ENCODE measurements at regions not wholly inside any gene's neighbourhood (a gene's known extent, or its start where the extent isn't known, plus 50 kb on each side); places are given as distances from the start of the nearest gene placed in this dataset.
A peak's percentile ranks its signal among the peaks of the same experiment; 100 is the strongest.

DNA sequence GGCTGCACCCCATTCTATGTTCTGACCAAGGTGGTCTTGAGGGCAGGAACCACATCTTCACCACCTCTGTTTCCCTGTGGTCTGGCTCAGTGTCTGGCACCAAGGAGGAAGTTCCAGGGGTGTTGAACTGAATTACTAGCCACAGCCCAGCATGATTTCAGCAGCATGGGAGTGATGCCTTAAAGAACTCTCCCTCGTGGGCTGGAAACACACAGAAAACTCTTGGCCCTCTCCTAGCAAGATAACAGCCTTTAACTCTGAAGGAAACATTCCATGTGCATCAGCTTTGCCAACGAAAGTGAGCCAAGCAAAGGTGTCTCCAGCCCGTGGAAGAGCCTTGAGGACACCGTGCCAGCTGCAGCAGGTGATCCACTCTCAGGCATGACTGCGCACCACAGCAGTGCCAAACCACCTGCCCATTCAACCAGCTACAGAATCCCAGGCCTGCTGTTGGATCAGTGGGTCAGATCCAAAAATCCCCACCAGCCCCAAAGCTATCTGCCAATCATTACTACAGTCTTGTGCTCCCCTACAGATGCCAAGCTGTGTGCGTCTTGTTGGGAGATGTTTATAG lies 124.8 kb downstream of the TTC32 start:
- DNase-seq, result no peak

DNA sequence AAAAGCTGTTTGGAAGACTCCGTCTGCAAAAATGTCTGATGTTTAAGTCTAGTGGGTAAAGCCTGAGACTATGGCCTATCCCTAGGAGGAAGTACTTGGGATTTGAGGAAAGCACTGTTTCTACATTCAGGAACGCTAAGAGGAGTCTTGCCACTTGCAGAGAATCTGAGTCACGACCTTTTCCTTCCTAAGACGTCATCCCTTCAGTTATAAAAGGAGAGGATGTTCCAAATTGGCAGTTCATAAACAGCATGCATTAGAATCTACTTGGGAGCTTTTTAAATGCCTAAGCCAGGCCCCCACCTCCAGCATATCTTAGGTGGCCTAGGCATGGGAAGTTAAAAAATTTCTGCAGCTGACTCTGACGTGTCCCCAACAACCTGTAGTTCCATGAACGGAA lies 125.9 kb downstream of the TTC32 start:
- peak; percentile 30 for DNase-seq

DNA sequence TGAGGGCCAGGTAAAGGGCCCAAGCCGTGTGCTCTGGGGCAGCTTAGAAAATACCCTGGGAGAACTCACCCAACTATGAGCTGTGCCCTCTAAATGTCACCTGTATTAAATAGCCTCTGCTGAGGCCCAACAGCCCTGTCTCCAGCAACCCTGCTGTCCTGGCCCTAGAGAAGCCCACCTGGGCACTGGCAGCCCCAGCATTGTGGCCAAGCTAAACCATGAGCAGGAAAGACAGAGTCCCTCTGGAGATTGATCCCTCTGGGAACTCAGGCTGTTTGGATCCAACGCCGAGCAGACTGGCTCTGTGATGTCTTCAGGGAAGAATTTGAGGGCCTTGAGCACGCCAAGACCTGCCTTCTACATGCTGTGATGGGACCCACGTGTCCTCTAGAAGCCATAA lies 126.5 kb downstream of the TTC32 start:
- peak; percentile 56 for DNase-seq

DNA sequence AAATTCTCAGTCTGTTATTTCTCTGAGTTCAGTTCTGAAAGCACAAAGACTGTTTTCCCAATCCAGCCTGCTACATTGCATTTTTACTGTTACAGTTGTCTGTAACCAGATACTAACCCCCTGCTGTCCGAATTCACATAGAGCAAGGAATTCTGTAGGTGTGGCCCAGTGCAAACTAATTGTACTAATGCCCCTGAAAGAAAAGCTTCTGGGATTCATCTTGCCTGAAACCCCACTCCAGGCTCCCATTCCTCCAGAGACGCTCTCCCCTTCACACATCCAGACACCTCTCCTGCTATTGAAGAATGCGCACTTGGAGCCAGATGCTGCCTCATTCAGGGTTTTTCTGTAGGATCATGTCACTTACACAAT lies 127.0 kb downstream of the TTC32 start:
- peak; percentile 96 for DNase-seq

DNA sequence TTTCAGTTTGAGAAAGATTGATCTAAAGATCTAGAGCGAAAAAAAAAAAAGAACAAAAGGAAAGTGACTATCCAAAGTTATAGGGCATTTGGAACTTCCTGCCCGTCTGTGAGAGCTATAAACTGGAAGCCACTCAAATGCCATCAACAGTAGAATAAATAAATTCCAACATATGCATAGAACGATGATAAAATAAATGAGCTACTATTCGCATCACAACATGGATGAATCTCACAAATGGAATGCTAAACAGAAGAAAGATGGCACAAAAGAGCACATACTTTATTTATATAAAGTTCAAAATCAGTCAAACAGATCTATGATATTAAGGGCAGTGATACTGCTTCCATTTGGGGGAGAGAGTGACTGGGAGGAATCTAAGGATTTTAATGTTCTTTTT lies 128.8 kb downstream of the TTC32 start:
- no peak for DNase-seq

DNA sequence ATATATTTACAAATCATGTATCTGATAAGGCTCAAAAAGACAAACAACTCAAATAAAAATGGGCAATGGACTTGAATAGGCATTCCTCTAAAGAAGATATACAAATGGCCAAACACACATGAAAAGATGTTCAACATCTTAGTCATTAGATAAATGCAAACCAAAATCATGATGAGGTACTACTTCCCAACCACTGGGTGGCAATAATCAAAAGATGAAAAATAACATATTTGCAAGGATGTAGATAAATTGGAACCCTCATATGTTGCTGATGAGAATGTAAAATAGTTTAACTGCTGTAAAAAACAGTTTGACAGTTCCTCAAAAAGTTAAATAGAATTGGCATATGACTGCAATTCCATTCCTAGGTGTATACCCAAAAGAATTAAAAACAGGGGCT lies 132.3 kb downstream of the TTC32 start:
- DNase-seq, result peak; percentile 31

DNA sequence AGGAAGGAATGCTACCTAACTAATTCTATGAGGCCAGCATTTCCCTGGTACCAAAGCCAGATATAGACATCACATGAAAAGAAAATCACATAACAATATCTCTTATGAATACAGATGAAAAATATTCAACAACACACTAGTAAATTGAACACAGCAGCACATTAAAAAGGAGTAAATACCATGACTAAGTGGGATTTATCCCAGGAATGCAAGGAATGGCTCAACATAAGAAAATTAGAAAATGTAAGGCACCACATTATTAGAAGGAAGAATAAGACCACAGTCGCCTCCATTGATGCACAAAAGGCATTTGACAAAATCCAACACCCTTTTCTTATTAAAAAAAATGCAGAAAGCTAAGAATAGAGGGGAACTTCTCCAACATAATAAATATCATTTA lies 133.9 kb downstream of the TTC32 start:
- DNase-seq, result no peak

DNA sequence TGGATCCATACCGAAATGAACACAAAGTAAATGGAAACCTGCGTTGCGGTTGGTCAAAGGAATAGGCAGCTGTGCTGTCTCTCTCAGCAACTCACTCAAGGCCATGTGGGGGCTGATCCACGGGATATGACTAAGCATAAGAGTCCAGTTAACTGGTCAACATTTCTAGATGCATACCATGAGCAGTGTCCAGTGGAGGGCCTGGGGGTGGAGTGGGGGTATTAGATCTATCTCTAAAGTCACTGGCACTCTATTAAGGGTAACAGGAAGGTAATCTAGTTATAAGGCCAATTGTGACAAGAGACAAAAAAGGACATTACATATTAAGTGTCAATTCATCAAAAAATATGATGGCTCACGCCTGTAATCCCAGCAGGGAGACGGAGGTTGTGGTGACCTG lies 136.8 kb downstream of the TTC32 start:
- no peak for DNase-seq

DNA sequence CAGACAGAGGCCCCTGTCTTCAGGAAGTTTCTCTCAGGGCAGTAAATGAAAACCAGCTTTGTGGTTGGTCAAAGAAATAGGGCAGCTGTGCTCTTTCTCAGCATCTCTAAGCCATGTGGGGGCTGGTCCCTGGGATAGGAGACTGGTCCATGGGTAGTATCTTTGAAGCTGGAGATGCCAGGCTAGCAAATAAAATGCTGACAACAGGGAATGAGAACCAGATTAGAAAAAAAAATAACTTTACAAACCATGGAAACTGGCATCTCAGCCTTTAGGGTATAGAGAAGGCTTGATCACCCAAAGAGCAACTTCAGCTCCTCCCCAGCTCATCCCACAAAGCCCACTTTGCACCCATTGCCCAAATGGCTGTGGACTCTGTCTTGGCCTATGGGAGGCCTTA lies 138.1 kb downstream of the TTC32 start:
- no peak for DNase-seq

DNA sequence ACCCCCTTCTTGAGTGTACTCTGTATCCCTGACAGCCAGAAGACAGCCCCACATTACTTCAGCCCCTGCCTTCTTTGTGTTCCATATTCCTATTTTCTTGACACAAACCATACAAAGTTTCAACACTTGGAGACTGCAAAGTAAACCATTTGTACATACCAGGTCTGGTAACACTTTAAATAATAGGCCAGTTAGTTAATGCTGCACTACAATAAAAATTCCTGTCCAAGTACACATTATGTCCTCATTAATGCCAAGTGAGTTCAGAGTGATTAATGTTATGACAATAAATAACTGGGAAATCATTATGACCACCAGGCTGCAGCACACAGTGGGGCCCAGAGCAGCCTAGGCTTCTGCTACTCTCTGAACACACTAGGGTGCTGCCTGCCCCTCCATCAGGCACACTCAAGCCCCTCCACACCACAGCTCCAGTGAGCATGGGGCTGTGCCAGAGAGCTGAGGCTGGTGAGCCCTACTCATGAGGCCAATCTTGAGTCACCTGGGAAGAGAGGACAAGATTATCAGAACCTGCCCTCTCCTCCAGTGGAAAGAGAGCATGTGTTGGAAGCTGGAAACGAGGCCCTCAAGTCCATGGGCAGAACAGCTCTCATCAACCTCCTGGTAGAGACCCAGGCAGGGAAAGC lies 138.7 kb downstream of the TTC32 start:
- DNase-seq, result no peak

DNA sequence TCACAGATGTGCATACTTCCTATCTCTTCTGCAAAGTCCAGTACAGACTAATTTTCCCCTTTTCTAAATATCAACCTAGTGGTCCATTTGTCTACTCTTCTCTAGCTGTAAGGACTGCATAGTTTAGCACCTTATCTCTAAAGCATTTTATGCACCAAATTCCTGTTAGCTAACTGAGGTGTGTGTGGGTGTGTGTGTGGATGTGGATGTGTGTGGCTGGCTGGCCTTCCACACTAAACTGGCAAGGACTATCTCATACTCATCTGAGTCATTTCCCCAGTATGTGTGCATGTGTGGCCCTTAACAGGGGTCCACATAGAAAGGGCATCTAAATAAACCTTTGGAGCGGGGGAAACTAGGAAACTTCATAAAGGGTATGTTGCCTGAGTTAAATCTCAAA lies 139.6 kb downstream of the TTC32 start:
- no peak for DNase-seq

DNA sequence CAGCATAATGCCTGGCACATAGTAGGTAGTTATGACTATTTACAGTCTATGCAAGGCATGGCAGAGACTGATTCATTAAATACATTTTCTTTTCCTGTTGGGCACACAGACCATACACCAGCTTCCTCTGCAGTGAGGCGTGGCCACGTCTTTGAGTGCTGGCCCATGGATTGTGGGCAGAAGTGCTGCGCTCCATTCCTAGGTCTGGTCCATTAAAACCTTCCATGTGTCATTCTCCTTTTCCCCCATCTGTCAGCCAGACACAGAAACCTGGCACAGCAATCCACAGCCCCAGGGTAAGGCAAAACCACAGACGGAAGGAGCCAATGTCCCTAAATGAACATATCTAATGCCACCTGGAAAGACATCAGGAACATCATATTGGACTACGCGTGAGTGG lies 141.9 kb downstream of the TTC32 start:
- peak; percentile 87 for DNase-seq

DNA sequence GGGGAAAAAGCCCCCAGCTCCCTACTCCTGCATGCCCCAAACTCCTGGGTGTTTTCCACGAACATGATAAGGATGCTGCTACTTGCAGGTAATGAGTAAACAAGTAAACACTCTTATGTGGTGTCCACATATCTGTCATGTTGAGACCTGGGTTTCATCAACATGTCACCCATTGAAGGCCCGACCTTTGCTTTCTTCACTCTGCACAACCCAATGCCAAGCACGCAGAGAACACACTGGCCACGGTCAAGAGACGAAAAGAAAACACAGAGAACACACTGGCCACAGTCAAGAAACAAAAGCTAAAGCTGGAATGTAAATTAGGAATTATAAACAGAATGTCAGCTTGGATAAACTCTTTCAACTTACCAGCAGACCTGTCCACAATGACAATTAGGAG lies 143.1 kb downstream of the TTC32 start:
- DNase-seq, result no peak

DNA sequence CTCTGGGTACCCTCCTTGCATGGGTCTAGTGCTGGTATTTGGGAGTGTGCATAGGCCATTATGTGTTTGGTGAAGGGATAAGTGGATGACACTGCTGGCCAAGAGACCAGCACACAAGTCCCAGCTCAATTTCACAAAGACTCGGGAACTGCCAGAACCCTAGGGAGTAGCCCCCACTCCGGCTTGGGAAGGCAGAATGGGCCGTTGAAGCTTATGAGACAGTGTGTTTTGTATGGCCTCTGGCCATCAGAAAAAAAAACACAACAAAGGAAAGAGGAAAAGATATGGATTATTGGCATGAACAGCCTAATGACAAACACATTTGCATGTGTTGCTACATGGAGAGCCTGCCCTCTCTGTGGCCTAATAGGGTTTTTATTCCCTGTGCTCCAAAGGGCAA lies 144.2 kb downstream of the TTC32 start:
- peak; percentile 18 for DNase-seq

DNA sequence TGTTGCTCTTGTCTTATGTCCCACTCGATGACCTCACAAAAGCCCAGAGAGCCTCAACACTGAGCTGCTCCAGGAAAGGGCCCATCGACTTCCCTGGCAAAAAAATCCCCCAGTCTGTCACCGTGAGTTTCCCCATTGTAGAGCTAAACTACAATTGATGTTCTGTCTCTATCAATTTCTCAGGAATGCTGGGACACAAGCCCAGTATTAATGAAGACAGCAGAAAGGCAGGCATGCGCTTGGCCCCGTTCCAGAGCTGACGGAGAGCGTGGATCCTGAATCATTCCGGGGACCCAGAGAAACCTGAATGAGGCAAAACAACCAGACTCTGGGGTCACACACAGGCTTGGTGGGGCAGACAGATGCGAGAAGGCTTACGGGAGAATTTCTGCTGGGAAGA lies 146.9 kb downstream of the TTC32 start:
- no peak for DNase-seq

DNA sequence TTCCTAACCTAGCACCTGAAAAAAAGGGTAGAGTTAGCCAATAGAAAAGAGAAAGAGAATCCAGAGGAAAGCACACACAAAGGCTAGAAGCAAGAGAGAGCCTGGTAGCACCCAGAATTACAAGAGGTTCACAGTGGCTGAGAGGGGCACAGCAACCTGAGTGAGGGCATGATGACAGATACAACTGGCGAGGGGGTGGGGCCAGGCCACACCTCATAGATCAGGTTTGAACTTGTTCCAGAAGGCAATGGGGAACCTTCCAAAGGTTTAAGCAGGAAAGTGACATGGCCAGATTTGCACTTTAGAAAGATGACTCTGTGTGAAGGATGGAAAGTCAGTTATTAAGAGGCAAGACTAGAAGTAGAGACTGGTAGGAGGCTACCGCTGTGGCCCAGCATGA lies 148.0 kb downstream of the TTC32 start:
- DNase-seq, result peak; percentile 67

DNA sequence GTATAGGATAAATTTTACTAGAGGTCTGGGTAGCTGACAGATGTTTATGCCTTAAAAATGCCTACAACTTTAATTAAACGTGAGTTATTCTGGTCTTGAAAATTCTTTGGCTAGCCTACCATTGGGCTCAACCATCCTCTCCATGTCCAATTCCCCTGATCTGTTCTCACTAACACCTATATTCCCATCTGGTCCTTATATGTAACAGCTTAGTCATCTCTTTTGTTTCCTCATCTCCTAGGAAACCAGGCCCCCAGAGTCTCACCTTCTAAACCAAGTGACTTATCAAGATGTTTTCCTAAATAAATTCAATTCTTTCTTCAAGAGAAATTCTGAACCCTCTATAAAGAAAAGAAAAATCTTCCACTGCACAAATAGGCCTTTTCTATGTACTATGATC lies 148.5 kb downstream of the TTC32 start:
- peak; percentile 78 for DNase-seq

DNA sequence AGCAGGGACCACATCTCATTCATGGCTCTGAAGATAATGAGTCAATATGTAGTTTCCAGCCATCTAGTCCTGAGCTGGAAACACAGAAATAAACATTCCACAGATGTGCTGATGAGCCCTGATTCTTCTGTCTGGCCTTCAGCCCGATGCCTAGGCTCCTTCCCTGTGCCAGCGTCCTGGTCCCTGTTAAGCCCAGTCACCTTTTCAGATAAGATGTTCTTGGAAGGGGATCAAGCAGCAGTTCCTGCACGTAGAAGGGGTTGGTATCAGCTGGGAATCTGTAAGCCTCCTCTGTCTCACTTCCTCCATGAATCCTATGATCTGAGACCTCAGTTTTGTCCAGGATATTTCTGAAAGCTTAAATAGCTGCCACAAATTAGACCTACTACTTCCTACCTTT lies 149.3 kb downstream of the TTC32 start:
- DNase-seq, result no peak

DNA sequence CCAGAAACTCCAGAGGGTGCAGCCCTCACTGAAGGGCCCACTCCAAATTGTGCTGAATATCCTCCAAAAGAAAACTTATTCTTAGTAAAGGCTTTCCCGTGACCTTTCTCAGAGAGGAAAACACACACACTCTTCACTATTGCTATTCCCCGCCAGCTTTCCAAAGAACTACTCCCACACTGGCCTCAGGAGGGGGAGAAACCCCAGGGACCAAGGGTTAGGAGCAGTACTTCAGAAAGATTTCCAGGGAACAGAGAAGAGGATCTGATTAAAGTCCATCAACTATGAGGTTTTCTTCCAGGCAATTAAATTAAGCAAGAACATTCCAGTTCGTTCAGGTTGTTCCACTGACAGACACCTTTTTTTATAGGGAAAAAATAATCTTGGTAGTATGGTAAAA lies 150.2 kb downstream of the TTC32 start:
- peak; percentile 80 for DNase-seq

DNA sequence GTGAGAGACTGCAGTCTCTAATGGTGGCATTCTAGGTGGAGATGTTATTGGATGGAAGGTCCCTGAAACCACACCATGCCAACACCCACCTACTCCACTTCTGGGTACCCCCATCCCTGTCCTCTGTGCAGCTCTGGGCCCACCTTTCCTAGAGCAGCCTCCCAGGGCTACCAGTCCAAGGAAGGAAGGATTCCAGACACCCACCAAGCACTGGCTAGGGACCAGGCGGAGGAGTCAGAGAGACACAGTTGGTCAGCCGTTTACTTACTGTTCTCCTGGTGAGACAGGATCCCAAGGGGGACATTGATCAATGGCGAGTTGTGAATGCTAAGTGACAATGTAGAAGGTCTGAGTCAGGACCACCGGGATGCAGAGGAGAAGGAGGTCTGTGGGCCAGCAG lies 151.6 kb downstream of the TTC32 start:
- DNase-seq, result no peak

DNA sequence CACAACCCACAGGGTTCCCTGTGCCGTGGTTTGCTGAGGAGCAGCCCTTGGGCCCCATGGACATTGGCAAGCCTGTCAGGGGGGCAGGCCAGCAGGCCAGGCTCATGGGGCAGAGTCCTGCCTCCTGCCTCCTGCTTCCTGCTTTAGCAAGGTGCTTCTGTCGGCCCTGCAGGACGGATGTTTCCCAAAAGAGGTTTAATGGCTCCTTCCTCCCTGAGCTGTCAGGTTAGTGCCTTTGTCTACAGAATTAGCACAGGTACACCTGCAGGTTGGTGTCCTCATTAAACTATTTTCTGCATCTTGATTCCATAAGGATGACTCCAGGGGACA lies 152.3 kb downstream of the TTC32 start:
- no peak for DNase-seq

DNA sequence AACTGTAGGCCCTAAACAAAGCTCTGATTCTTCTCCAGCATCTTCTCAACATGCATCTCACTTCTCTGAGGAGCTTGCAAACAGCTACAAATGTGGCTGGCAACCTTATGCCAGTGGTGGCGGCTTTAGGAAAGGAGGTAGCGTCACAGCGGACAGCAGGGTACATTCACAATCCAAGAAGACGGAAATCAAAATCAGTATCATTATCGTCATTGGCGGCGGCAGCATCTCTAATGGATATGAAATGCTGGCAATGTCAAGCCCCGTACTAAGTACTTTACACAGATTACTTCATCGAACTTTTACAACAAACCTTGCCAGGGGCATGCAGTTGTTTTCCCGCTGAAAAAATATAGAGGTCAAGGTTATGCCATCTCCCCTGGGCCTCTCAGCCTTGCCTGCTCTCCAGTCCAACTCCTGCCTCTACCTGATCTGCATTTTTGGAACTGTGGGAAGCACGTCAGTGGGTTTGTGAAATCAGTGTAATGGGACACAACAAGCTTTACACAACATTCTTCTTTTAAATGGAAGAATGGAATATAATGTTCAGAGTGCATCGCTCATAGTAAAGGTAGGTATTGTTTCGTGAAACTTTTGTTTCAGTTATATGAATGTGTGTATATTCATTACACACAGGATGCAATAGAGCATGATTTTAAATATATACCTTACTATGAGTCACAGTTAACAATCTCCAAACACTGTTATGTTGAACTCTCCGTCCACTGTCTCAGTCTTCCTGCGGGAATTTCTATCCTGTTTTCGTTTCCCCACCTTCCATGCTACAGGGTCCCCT lies 152.9 kb downstream of the TTC32 start:
- no peak for DNase-seq

DNA sequence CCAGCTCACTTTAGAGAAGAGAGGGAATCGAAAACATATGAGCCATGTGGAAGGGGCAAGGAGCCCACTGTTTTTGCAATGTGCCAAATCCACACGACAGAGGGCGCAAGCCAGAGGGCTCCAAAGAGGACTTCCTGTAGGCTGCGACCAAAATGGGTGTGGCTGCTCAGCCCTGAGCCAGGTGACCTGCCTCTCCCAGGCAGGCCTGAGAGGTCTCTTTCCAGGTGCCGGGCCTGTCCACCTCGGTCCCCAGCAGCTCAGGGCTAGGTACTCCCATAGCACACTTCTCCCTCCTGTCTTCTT lies 153.8 kb downstream of the TTC32 start:
- DNase-seq, result no peak

DNA sequence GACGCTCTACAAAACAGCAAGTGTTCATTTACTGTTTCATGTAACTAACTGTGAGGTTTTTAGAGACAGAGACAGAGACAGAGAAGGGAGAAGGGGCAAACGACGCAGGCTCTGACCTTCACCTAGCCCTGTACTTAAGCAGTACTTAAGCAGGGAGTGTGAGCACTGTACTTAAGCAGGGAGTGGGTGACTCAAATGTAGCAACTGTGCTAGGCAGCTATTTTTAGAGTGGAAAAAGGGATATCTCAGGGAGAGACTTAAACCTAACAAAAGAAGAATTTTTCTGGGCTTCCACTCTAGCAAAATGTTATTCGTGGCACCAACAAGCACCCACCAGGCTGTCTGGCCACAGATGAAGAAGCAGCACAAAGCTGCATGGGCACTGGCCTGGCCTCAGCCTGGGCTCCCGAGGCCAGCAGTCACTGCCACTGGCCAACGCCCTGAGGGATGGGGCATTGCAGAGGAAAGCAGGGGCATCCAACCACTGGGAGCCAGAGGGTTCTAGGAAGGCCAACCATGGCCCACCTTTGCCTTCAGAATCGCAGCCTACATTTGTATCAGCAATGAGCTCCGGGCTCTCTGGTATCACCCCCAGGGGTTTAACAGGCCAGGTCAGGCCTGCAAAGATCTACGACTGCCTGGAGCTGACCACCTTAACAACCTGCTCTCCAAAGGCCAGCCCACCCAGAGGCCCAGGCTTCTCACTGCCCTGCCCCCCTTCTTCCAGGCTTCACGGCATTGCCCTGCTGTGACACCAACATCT lies 154.3 kb downstream of the TTC32 start:
- no peak for DNase-seq

All from NCI-H2171 treated with DMSO at 0.1 percent for 48 hours (cell line).